Prostate gland (tissue), 2 donors: ENCODE measurements at regions not wholly inside any gene's neighbourhood (a gene's known extent, or its start where the extent isn't known, plus 50 kb on each side); places are given as distances from the start of the nearest gene placed in this dataset.

Experiments
- CTCF ChIP-seq, 4 experiments: fragments of 200-600 bp in 2 of 4; fragments of 450-650 bp in 2 of 4; sonication (generic) in 2 of 4; IDR thresholded peaks; 1 replicate in 3 of 4; 2 replicates in 1 of 4; pipeline ENCODE4 v1.5.1; 2016 to 2019; ENCODE audit warnings: antibody characterized with exemption in 4 of 4, mild to moderate bottlenecking in 2 of 4, moderate library complexity in 2 of 4
- POLR2A ChIP-seq: fragments of 450-650 bp; IDR thresholded peaks from one replicate; pipeline ENCODE4 v1.6.1; 2016; ENCODE audit warnings: antibody characterized with exemption, mild to moderate bottlenecking
- POLR2AphosphoS5 ChIP-seq: sonication (generic); formaldehyde crosslinking; IDR thresholded peaks from one replicate; pipeline ENCODE4 v1.6.1; 2017; ENCODE audit warnings: antibody characterized with exemption

DNA sequence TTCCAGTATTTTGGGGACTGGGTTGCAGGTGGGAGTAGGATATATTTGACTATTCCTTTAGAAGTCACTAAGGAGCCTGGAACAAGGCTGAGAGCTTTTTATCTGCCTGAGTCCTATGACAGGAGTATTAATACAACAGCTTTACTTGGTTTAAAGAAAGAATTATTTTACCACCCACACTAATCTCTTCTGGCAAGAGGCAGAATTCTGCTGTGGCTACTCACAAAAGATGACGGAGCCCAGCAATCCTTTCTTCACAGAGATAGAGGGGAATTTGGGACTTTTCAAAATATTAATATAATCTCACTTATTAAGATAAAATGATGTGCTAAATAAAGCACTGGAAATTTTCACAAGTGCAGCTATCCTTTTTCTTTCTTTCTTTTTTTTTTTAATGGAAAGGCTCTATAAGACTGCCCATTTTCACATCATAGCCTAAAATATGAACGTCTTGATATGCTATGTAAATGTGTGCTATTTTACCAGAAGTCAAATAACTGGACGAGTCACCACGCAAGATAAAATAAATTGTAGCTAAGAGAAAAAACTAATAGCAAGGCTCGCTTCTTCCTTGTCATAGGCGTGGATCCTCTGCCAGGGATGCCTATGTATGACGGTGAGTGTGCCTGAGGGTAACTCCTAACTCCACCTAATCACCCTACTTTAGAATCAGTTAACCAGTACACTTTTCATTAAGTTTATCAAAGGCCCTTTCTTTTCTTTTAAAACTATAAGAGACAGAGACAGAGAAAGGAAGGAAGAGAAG is 76.3 kb downstream of the ZNF608 start:
- TF ChIP-seq CTCF (IDR thresholded peaks at IDR 0.05) (no peak), POLR2A (no peak), POLR2AphosphoS5 (no peak)
